A673 (cell line): ENCODE measurements at regions not wholly inside any gene's neighbourhood (a gene's known extent, or its start where the extent isn't known, plus 50 kb on each side); places are given as distances from the start of the nearest gene placed in this dataset.

ENCODE experiments used
- CTCF ChIP-seq: fragments of 300-800, 200-600 bp; sonication (generic); conservative IDR thresholded peaks from 2 replicates; pipeline ENCODE4 v1.5.1; 2017; ENCODE audit warnings: low read depth, mild to moderate bottlenecking, antibody characterized with exemption, low read length, moderate library complexity, mixed read lengths
- EZH2 ChIP-seq: fragments of 200-600 bp; sonication (generic); IDR thresholded peaks from 2 replicates; pipeline ENCODE4 v1.6.1; 2017; ENCODE audit warnings: borderline replicate concordance, low read depth, mild to moderate bottlenecking, mixed read lengths, antibody characterized with exemption, low read length; ENCODE audit not compliant: poor library complexity, severe bottlenecking

GRCh38 chr17:51510940-51511339 lies 250.6 kb downstream of the UTP18 start:
- TF ChIP-seq CTCF (no peak), EZH2 (no peak)
